Esophagus muscularis mucosa (tissue), 4 donors: ENCODE measurements at regions not wholly inside any gene's neighbourhood (a gene's known extent, or its start where the extent isn't known, plus 50 kb on each side); places are given as distances from the start of the nearest gene placed in this dataset.
A peak's percentile ranks its signal among the peaks of the same experiment; 100 is the strongest.

Source experiments
- DNase-seq: peaks from one replicate; pipeline ENCODE4 v3.0.0-alpha.2; 2017; ENCODE audit errors: extremely low spot score
- H3K27ac ChIP-seq, 4 donors: fragments of 200-600 bp; sonication (generic); replicated peaks in 1 of 4; 1 replicate in 3 of 4; 2 replicates in 1 of 4; pipeline ENCODE4 v1.5.1; 2016 to 2019; ENCODE audit warnings: mild to moderate bottlenecking in 1 of 4
- H3K27me3 ChIP-seq, 4 donors: fragments of 200-600 bp; sonication (generic); one replicate each; pipeline versions ENCODE4 v1.5.1 to v1.6.0; 2016 to 2019
- H3K36me3 ChIP-seq, 4 donors: fragments of 200-600 bp; sonication (generic); one replicate each; pipeline ENCODE4 v1.5.1; 2016 to 2019
- H3K4me1 ChIP-seq, 4 donors: fragments of 200-600 bp; sonication (generic); one replicate each; pipeline ENCODE4 v1.5.1; 2016 to 2019
- H3K4me3 ChIP-seq, 4 donors: fragments of 200-600 bp; sonication (generic); 1 replicate in 2 of 4; 2 replicates in 2 of 4; pipeline ENCODE4 v1.5.1; 2016 to 2019; ENCODE audit warnings: mild to moderate bottlenecking in 4 of 4, moderate library complexity in 1 of 4
- H3K9me3 ChIP-seq, 4 donors: fragments of 200-600 bp; sonication (generic); 1 replicate in 3 of 4; 2 replicates in 1 of 4; pipeline ENCODE4 v1.5.1; 2016 to 2019
- EP300 ChIP-seq: sonication (generic); formaldehyde crosslinking; IDR thresholded peaks from one replicate; pipeline ENCODE4 v1.6.1; 2017; ENCODE audit warnings: antibody characterized with exemption
- POLR2A ChIP-seq: fragments of 450-650 bp; IDR thresholded peaks from one replicate; pipeline ENCODE4 v1.6.1; 2017; ENCODE audit warnings: antibody characterized with exemption, moderate library complexity, mild to moderate bottlenecking, low read depth
- POLR2AphosphoS5 ChIP-seq, 2 donors: sonication (generic); formaldehyde crosslinking; IDR thresholded peaks; one replicate each; pipeline ENCODE4 v1.6.1; 2017; ENCODE audit warnings: antibody characterized with exemption in 2 of 2
- WGBS: methylation state at CpG from one replicate; pipeline ENCODE4 v1.1.5; 2018; 5-methylcytosine and 5-hydroxymethylcytosine counted together
- intact Hi-C: fragments of 100-400 bp; cut with DNase I; formaldehyde crosslinking; loops from one replicate; pipeline ENCODE4 v1.15.1; 2023
- TF ChIP-seq, protein P1 (sequence below), 3 experiments: fragments of 200-600 bp in 2 of 3; fragments of 450-650 bp in 1 of 3; sonication (generic) in 2 of 3; IDR thresholded peaks; one replicate each; pipeline ENCODE4 v1.5.1; 2017 to 2019; ENCODE audit warnings: antibody characterized with exemption in 3 of 3, mild to moderate bottlenecking in 2 of 3, moderate library complexity in 1 of 3

DNA sequence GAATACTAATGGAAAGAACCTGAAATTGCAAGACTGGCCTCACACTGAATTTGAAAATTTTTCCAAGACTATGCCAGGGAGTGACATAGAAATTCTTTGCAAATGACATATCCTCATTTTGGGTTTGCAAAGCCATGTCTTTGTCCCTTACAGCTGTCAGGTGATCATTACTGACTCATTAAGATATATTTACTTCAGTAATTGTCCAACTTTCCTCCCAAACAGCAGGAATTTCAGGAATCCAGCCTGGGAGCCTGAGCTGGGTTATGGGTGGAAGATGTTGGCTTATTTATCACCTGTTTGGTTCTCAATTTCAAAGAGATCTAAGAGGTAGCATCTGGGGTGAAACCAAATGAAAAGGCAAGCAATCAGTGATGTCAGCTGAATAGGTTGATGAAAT is 111.6 kb upstream of the ACP3 start:
- no peak overlapping the region for H3K4me3 ChIP-seq
- no peaks in the 10 kb centered on the region for H3K27me3 ChIP-seq
- DNase-seq: no peak
- no peaks in the 10 kb centered on the region for H3K9me3 ChIP-seq
- TF ChIP-seq POLR2AphosphoS5 (IDR thresholded peaks at IDR 0.05) (no peak), EP300 (no peak), POLR2A (no peak)
- TF ChIP-seq, protein P1, sequence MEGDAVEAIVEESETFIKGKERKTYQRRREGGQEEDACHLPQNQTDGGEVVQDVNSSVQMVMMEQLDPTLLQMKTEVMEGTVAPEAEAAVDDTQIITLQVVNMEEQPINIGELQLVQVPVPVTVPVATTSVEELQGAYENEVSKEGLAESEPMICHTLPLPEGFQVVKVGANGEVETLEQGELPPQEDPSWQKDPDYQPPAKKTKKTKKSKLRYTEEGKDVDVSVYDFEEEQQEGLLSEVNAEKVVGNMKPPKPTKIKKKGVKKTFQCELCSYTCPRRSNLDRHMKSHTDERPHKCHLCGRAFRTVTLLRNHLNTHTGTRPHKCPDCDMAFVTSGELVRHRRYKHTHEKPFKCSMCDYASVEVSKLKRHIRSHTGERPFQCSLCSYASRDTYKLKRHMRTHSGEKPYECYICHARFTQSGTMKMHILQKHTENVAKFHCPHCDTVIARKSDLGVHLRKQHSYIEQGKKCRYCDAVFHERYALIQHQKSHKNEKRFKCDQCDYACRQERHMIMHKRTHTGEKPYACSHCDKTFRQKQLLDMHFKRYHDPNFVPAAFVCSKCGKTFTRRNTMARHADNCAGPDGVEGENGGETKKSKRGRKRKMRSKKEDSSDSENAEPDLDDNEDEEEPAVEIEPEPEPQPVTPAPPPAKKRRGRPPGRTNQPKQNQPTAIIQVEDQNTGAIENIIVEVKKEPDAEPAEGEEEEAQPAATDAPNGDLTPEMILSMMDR (IDR thresholded peaks at IDR 0.05): no peak
- H3K4me1 ChIP-seq: no peaks in the 10 kb centered on the region
- H3K27ac ChIP-seq: no peak overlapping the region
- H3K36me3 ChIP-seq: no peaks in the 10 kb centered on the region
- intact Hi-C loops: no loop called here

DNA sequence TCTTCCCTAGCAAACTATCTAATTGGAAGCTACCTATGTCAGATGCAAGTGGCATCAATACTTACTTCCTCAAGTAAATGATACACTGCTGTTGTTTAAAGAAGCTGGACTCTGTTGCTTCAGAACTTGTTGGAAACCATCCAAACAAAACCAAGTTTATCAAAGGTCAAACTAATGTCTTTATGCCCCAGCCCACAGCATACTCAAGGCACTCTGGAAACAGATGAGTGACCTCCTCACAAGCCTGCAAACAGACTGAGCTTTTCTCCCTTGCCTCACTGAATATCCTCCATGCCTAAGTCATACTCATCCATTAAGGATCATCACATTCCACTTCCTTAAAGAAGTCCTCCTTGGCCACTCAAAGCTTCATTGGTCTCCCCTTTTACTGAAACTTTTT is 107.4 kb upstream of the ACP3 start:
- no peak for DNase-seq
- H3K4me1 ChIP-seq: no peaks in the 10 kb centered on the region
- intact Hi-C loops: no loop called here
- H3K9me3 ChIP-seq: no peaks in the 10 kb centered on the region
- H3K27me3 ChIP-seq: peaks cover 0 to 5% (median 0%) of the 10 kb centered on the region in 4 donors
- TF ChIP-seq POLR2AphosphoS5 (IDR thresholded peaks at IDR 0.05) (no peak), POLR2A (no peak), EP300 (no peak)
- TF ChIP-seq, protein P1 (IDR thresholded peaks at IDR 0.05): no peak
- H3K36me3 ChIP-seq: no peaks in the 10 kb centered on the region
- H3K4me3 ChIP-seq: no peak overlapping the region
- no peak overlapping the region for H3K27ac ChIP-seq

DNA sequence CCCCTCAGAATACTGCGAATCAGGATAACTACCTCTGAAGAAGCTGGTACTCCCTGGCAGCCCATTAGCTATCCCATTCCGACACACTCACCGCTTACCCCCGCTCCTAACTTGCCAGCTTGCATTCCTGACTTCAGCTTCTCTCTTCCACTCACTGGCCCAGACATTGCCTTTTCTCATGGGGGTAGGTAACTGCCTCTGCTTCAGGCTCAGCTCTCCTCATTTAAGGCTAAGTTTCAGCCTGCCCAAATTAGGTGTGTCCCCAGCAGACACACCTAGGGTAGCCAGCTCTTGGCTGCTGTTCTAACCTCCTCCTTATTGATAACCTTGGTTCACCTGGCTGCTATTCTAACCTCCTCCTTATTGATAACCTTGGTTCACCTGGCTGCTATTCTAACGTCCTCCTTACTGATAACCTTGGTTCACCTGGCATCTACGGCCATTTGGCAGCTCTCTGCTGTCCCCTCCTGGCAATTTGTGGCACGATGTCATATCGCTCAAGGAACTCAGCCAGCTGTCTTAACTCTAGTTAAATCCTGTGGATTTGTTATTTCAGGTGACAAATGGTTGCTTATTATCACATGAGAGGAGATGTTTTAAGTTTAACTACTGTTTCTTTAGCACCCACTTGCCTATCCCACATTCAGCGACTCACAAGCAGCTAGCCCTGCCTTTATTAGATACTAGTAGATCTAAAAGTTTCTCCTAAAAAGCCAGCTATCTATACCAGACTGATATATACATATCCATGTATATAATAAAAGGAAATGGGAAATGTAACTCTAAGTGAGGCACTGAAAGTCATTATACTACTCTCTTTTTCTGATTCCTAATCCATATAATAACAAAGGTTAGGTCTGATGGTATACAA is 106.5 kb upstream of the ACP3 start:
- WGBS: 48% methylated on average over 9 of the region's 9 CpGs

DNA sequence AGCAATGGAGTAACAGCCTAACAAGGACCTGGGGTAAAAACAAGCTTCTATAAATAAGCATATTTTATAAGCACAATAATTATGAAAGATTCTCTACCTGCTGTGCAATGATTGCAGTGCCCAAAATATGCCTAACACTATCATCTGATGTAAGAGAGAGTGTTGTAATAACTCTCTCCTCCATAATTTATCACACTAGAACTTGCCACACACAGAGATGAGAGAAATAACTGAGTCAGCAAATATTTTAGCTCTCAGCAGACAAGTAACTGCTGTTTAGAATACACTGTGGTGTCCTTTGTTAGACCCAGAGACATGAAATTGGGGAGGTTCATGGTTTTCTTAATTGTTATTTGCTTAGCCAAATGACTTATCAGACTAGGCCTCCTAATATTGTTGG is 105.3 kb upstream of the ACP3 start:
- peaks cover 0 to 5% (median 0%) of the 10 kb centered on the region in 4 donors for H3K27me3 ChIP-seq
- no peak for TF ChIP-seq POLR2AphosphoS5 (IDR thresholded peaks at IDR 0.05)
- TF ChIP-seq EP300: no peak
- no peak for TF ChIP-seq POLR2A
- H3K4me1 ChIP-seq: no peaks in the 10 kb centered on the region
- no peak for DNase-seq
- H3K36me3 ChIP-seq: no peaks in the 10 kb centered on the region
- no peaks in the 10 kb centered on the region for H3K9me3 ChIP-seq
- no peak overlapping the region for H3K27ac ChIP-seq
- intact Hi-C loops: no loop called here
- no peak overlapping the region for H3K4me3 ChIP-seq

More for the DNA sequence above, 106.5 kb upstream of the ACP3 start:
- peaks cover 0 to 5% (median 0%) of the 10 kb centered on the region in 4 donors for H3K27me3 ChIP-seq
- H3K36me3 ChIP-seq: no peaks in the 10 kb centered on the region
- DNase-seq: no peak
- H3K27ac ChIP-seq: no peak overlapping the region
- no peaks in the 10 kb centered on the region for H3K9me3 ChIP-seq
- no peak overlapping the region for H3K4me3 ChIP-seq
- TF ChIP-seq, protein P1 (IDR thresholded peaks at IDR 0.05): no peak
- TF ChIP-seq POLR2A: no peak
- no peak for TF ChIP-seq EP300
- TF ChIP-seq POLR2AphosphoS5 (IDR thresholded peaks at IDR 0.05): no peak
- intact Hi-C loops: no loop called here
- no peaks in the 10 kb centered on the region for H3K4me1 ChIP-seq

DNA sequence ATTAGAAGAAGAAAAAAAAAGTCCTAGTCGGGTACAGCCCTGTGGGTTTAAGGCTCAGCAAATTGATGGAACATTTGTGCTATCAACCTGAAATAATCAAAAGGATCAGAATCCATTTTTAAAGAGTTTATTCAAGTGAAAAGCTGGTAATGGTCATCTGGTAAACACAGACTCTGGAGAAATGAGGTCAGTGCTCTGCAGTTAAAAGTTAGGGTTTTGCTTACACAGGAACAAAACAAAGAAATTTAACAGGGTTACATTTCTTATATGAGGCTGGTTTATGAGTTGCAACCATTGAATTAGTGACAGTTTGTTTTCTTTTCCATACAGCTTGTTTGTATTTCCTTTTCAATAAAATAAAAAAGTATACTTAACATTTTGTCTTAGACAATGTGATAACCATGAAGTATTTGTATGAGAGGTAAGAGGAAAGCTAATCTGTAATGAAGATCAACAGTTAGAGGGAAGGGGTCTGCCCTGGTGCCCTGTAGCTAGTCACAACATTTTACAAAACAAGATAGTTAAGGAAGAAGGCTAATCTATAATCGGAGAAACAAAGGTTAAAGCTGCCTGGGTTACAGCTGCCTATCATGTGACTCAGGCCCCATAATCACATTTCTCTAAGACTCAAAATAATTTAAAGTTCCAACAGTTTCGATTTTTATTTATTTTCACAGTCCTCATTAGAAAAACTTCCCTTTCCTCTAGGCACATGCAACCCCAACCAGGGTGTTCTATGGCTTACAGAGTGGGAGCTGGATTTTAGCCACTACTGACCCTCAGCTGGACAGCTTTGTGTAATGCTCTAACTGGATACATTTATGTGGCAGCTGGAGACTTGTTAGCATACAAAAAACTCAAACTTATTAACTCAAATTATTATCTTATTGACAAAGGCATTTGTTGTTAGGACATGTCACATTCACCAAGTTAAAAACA is 98.1 kb upstream of the ACP3 start:
- Histone ChIP-seq H3K4me1 (no peaks in the 10 kb centered on the region), H3K4me3 (no peak overlapping the region), H3K36me3 (no peaks in the 10 kb centered on the region), H3K9me3 (no peaks in the 10 kb centered on the region), H3K27me3 (no peaks in the 10 kb centered on the region), H3K27ac (no peak overlapping the region)
- TF ChIP-seq POLR2A (no peak), POLR2AphosphoS5 (IDR thresholded peaks at IDR 0.05) (no peak), EP300 (no peak)
- TF ChIP-seq, protein P1 (IDR thresholded peaks at IDR 0.05): no peak
- DNase-seq: peak; percentile 53
- 53% methylated on average over 3 of the region's 3 CpGs for WGBS
- intact Hi-C loops: no loop called here
